HepG2 (cell line): ENCODE measurements at regions not wholly inside any gene's neighbourhood (a gene's known extent, or its start where the extent isn't known, plus 50 kb on each side); places are given as distances from the start of the nearest gene placed in this dataset.

ENCODE experiments used
- ATAC-seq: fragments of 200-7000 bp; cut with Tn5 transposase; 3 replicates; pipeline ENCODE4 v1.9.1; 2020; ENCODE audit warnings: mild to moderate bottlenecking, moderate library complexity
- BruUV-seq: library from RNA; stranded (reverse); fragments of 400-500 nt; replicated peaks from 2 replicates; lab custom pipeline; 2021; lab: Mats Ljungman, UMichigan
- CTCF ChIA-PET: fragments of 300-600 bp; formaldehyde crosslinking; extraction: SDS; loops from one replicate; lab custom pipeline; 2021; ENCODE audit warnings: low total read pairs, inconsistent platforms, low intra/inter-chr PET ratio; lab: Yijun Ruan, JAX
- POLR2A ChIA-PET: fragments of 350-600 bp; sonication (Branson Sonifier 250); formaldehyde crosslinking; loops from one replicate; lab custom pipeline; 2020; ENCODE audit warnings: antibody characterized with exemption, inconsistent platforms; lab: Yijun Ruan, JAX
- DNase-seq: peaks from one replicate; pipeline ENCODE4 v3.0.0-alpha.2; 2015; ENCODE audit warnings: low spot score
- FAIRE-seq: peaks from 3 replicates; lab custom pipeline; 2011; peaks lifted over from hg19 to GRCh38; lab: Jason Lieb, UNC
- H2AFZ ChIP-seq: one replicate; pipeline ENCODE4 v1.6.1; 2011; ENCODE audit warnings: low read length, inconsistent platforms
- H3K27ac ChIP-seq: fragments of 300-600 bp; 3 replicates; pipeline ENCODE4 v1.8.0; 2011; ENCODE audit warnings: mixed run types, mild to moderate bottlenecking, mixed read lengths, low read length, inconsistent platforms; ENCODE audit not compliant: insufficient read depth; ENCODE audit errors: extremely low read length
- H3K27me3 ChIP-seq, 2 experiments: fragments of 200-600 bp in 1 of 2; 2 replicates in 1 of 2; 3 replicates in 1 of 2; pipeline versions ENCODE4 v1.6.0 to v1.8.0; 2011; ENCODE audit warnings: low read length in 2 of 2, mild to moderate bottlenecking in 2 of 2, moderate library complexity in 2 of 2, inconsistent platforms in 1 of 2; ENCODE audit not compliant: insufficient read depth in 2 of 2, control insufficient read depth in 1 of 2
- H3K36me3 ChIP-seq, 2 experiments: fragments of 200-600 bp in 1 of 2; replicated peaks in 1 of 2; 2 replicates in 1 of 2; 3 replicates in 1 of 2; pipeline versions ENCODE4 v1.5.1 to v1.8.0; 2011; ENCODE audit warnings: low read length in 2 of 2, inconsistent platforms in 1 of 2; ENCODE audit not compliant: insufficient read depth in 2 of 2, control insufficient read depth in 1 of 2
- H3K4me1 ChIP-seq: 2 replicates; pipeline ENCODE4 v1.5.1; 2012; ENCODE audit warnings: low read length, inconsistent platforms; ENCODE audit not compliant: insufficient read depth
- H3K4me2 ChIP-seq: 2 replicates; pipeline ENCODE4 v1.6.0; 2011; ENCODE audit warnings: low read depth, low read length, inconsistent platforms
- H3K4me3 ChIP-seq, 3 experiments: fragments of 200-600 bp in 1 of 3; sonication (generic), shearing (Covaris generic) in 1 of 3; replicated peaks in 1 of 3; 2 replicates each; pipeline ENCODE4 v1.5.1; 2011 to 2016; ENCODE audit warnings: low read length in 3 of 3, inconsistent platforms in 2 of 3, low read depth in 2 of 3, mild to moderate bottlenecking in 2 of 3, control low read depth in 1 of 3, mixed read lengths in 1 of 3; ENCODE audit not compliant: insufficient read depth in 1 of 3
- H3K79me2 ChIP-seq: one replicate; pipeline ENCODE4 v1.6.1; 2011; ENCODE audit warnings: low read length, inconsistent platforms; ENCODE audit not compliant: insufficient read depth
- H3K9ac ChIP-seq: 2 replicates; pipeline ENCODE4 v1.6.0; 2011; ENCODE audit warnings: mild to moderate bottlenecking, low read depth, low read length, inconsistent platforms; ENCODE audit not compliant: insufficient read depth
- H3K9me3 ChIP-seq: 2 replicates; pipeline ENCODE4 v1.5.1; 2012; ENCODE audit warnings: mild to moderate bottlenecking, low read length
- H4K20me1 ChIP-seq: 2 replicates; pipeline ENCODE4 v1.6.0; 2011; ENCODE audit warnings: inconsistent platforms, mild to moderate bottlenecking, low read length, moderate library complexity; ENCODE audit not compliant: insufficient read depth
- CHCHD3 ChIP-seq: sonication (generic); formaldehyde crosslinking; IDR thresholded peaks from 2 replicates; pipeline ENCODE4 v1.8.0; 2022; ENCODE audit warnings: mild to moderate bottlenecking, missing genetic modification reagents, moderate library complexity
- IKZF4 ChIP-seq: sonication (generic); formaldehyde crosslinking; IDR thresholded peaks from 2 replicates; pipeline ENCODE4 v1.5.1; 2020; ENCODE audit warnings: borderline replicate concordance, mild to moderate bottlenecking, low read depth, missing genetic modification reagents; ENCODE audit errors: not compliant biosample characterization
- MTA3 ChIP-seq: sonication (generic); formaldehyde crosslinking; IDR thresholded peaks from 2 replicates; pipeline ENCODE4 v1.4.0; 2020; ENCODE audit warnings: missing genetic modification reagents
- ONECUT2 ChIP-seq: sonication (generic); formaldehyde crosslinking; IDR thresholded peaks from 2 replicates; pipeline ENCODE4 v1.4.0; 2020; ENCODE audit warnings: missing genetic modification reagents
- PCBP1 ChIP-seq: fragments of 200-400 bp; formaldehyde crosslinking; IDR thresholded peaks from 2 replicates; pipeline ENCODE4 v1.6.1; 2017; ENCODE audit warnings: mild to moderate bottlenecking, low read depth, low read length, borderline replicate concordance
- SIX4 ChIP-seq: sonication (generic); formaldehyde crosslinking; IDR thresholded peaks from 2 replicates; pipeline ENCODE4 v1.4.0; 2020; ENCODE audit warnings: missing genetic modification reagents
- SMAD3 ChIP-seq: sonication (generic); formaldehyde crosslinking; IDR thresholded peaks from 2 replicates; pipeline ENCODE4 v1.4.0; 2020; ENCODE audit warnings: missing genetic modification reagents
- ZNF615 ChIP-seq: sonication (generic); formaldehyde crosslinking; IDR thresholded peaks from 2 replicates; pipeline ENCODE4 v1.5.0; 2020; ENCODE audit warnings: mild to moderate bottlenecking, missing genetic modification reagents, borderline replicate concordance
- WGBS: methylation state at CpG from one replicate; pipeline ENCODE4 v1.1.6; 2017; ENCODE audit warnings: low lambda C conversion rate; 5-methylcytosine and 5-hydroxymethylcytosine counted together
- in situ Hi-C: cut with HindIII; loops from 2 replicates; pipeline ENCODE4 v1.10.0; 2017; ENCODE audit warnings: low pct_unique_long_range_greater_than_20kb; ENCODE audit not compliant: extremely low pct_ligation_motif_present
- intact Hi-C: fragments of 100-400 bp; cut with micrococcal nuclease; formaldehyde crosslinking; loops from one replicate; pipeline ENCODE4 v1.10.0; 2022; ENCODE audit not compliant: unreplicated experiment
- TF ChIP-seq, protein P1 (sequence below): sonication (generic); formaldehyde crosslinking; IDR thresholded peaks from 2 replicates; pipeline ENCODE4 v1.4.0; 2020; ENCODE audit warnings: mild to moderate bottlenecking, missing genetic modification reagents
- TF ChIP-seq, protein P2 (sequence below): IDR thresholded peaks from 2 replicates; pipeline ENCODE4 v1.6.1; 2016; ENCODE audit warnings: low read depth, control low read depth

DNA sequence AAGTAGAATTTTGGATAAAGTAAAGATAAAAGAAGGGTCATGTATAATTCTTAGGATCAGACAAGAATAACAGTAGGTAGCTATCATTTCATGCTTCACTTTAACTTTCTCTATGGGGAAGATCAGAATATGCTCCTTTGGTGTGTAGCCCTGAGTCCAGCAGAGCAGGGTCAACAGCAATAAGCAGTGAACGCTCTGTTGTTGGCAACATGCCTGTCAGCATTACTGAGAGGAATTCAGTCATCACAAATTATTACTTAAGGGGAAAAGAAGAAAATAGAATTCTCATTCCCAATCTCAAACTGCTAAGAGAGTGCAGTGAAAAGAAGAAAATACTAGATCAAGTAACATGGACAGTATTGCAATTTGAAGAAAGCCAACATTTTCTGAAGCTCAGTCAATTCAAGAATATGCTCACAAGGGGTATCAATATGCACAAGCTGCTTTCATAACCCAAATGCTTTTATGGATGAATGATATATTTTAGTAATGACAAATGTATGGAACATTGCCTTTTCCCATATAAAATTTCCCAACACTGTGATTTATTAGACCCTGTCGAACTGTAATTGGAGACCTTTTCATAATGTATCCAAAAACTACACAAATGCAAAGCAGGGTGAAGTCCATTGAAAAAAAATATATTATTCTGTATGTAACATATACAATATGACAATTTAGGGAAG lies 1359.4 kb downstream of the EFNA5 start (continued):
- TF ChIP-seq, protein P1, sequence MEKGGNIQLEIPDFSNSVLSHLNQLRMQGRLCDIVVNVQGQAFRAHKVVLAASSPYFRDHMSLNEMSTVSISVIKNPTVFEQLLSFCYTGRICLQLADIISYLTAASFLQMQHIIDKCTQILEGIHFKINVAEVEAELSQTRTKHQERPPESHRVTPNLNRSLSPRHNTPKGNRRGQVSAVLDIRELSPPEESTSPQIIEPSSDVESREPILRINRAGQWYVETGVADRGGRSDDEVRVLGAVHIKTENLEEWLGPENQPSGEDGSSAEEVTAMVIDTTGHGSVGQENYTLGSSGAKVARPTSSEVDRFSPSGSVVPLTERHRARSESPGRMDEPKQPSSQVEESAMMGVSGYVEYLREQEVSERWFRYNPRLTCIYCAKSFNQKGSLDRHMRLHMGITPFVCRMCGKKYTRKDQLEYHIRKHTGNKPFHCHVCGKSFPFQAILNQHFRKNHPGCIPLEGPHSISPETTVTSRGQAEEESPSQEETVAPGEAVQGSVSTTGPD (CRISPR knock-in tag): no peak

DNA sequence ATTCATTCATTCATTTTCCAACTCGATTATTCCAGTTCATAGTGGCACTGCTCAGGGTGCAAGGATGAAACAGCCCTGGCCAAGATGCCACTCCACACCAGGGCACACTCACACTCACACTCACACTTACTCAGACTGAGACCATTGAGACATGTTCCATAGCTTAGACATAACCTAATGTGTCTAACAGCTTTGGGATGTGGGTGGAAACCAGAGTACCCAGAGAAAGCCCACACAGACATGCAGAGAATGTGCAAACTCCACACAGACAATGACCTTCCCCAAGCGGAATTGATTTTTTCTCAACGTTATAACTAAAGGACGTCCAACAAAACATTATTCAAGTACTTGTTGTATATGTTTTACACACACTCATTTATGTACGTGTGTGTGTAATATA lies 1363.5 kb downstream of the EFNA5 start:
- H3K9ac ChIP-seq: no peak overlapping the region
- TF ChIP-seq PCBP1 (no peak), SMAD3 (CRISPR knock-in tag) (no peak), MTA3 (CRISPR knock-in tag) (no peak), SIX4 (CRISPR knock-in tag) (no peak), CHCHD3 (CRISPR knock-in tag) (no peak), IKZF4 (no peak), ZNF615 (CRISPR knock-in tag) (no peak), ONECUT2 (no peak)
- TF ChIP-seq, protein P2, sequence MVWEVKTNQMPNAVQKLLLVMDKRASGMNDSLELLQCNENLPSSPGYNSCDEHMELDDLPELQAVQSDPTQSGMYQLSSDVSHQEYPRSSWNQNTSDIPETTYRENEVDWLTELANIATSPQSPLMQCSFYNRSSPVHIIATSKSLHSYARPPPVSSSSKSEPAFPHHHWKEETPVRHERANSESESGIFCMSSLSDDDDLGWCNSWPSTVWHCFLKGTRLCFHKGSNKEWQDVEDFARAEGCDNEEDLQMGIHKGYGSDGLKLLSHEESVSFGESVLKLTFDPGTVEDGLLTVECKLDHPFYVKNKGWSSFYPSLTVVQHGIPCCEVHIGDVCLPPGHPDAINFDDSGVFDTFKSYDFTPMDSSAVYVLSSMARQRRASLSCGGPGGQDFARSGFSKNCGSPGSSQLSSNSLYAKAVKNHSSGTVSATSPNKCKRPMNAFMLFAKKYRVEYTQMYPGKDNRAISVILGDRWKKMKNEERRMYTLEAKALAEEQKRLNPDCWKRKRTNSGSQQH (CRISPR knock-in tag): no peak
- H3K9me3 ChIP-seq: no peaks in the 10 kb centered on the region
- POLR2A ChIA-PET: no interaction called here
- 4% methylated on average over 5 of the region's 5 CpGs for WGBS
- no peak for DNase-seq
- no peak overlapping the region for H3K27ac ChIP-seq
- no peaks in the 10 kb centered on the region for H3K79me2 ChIP-seq
- no peaks in the 10 kb centered on the region for H3K4me1 ChIP-seq
- H3K27me3 ChIP-seq: no peaks in the 10 kb centered on the region
- no peak for FAIRE-seq
- CTCF ChIA-PET: no interaction called here
- H2AFZ ChIP-seq: no peak overlapping the region
- ATAC-seq: no peak
- no peaks in the 10 kb centered on the region for H3K36me3 ChIP-seq
- H4K20me1 ChIP-seq: no peaks in the 10 kb centered on the region
- no TSS peak for BruUV-seq
- in situ Hi-C loops (no loop called here), intact Hi-C loops (no loop called here)
- no peak overlapping the region for H3K4me2 ChIP-seq
- no peak overlapping the region for H3K4me3 ChIP-seq
